ENCODE measurements at regions not wholly inside any gene's neighbourhood (a gene's known extent, or its start where the extent isn't known, plus 50 kb on each side); places are given as distances from the start of the nearest gene placed in this dataset.

DNA sequence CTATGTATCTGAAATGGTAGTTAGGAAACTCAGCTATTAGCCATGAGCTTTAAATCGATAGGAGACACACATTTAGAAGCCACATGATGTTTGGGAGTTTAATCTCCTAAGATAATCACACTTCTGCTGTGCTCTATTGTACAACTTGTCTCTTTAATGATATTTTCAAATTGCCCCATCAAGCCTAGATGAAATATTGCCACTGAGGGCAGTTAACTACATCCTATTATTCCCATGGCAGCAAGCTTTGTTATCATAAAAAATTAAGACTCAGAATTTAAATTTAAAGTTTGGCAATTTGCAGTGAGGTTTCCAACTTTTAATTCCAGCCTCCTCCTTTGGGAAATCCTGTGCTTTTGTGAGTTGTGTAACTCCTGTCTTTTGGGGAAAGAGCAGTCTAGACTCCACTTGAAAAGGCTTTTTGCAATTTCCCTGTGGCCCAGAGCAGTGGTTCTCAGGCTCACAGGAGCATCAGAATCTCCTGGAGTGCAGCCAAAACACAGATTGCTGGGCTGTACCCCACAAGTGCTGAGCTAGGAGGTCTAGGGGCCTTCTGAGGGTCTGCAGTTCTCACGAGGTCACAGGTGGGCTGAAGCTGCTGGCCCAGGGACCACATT is 792.4 kb downstream of the QKI start:
- TF ChIP-seq, protein P1, sequence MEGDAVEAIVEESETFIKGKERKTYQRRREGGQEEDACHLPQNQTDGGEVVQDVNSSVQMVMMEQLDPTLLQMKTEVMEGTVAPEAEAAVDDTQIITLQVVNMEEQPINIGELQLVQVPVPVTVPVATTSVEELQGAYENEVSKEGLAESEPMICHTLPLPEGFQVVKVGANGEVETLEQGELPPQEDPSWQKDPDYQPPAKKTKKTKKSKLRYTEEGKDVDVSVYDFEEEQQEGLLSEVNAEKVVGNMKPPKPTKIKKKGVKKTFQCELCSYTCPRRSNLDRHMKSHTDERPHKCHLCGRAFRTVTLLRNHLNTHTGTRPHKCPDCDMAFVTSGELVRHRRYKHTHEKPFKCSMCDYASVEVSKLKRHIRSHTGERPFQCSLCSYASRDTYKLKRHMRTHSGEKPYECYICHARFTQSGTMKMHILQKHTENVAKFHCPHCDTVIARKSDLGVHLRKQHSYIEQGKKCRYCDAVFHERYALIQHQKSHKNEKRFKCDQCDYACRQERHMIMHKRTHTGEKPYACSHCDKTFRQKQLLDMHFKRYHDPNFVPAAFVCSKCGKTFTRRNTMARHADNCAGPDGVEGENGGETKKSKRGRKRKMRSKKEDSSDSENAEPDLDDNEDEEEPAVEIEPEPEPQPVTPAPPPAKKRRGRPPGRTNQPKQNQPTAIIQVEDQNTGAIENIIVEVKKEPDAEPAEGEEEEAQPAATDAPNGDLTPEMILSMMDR (IDR thresholded peaks at IDR 0.05 in 4 of 5, conservative IDR thresholded peaks at IDR 0.05 in 1 of 5): no peak
- TF ChIP-seq POLR2A (IDR thresholded peaks at IDR 0.05): no peak

Measured in gastrocnemius medialis (tissue), 4 donors.